GM19238 (cell line): ENCODE measurements at regions not wholly inside any gene's neighbourhood (a gene's known extent, or its start where the extent isn't known, plus 50 kb on each side); places are given as distances from the start of the nearest gene placed in this dataset.

Experiments
- DNase-seq: peaks from one replicate; pipeline ENCODE4 v3.0.0; 2011; ENCODE audit warnings: low spot score; ENCODE audit not compliant: insufficient read length

DNA sequence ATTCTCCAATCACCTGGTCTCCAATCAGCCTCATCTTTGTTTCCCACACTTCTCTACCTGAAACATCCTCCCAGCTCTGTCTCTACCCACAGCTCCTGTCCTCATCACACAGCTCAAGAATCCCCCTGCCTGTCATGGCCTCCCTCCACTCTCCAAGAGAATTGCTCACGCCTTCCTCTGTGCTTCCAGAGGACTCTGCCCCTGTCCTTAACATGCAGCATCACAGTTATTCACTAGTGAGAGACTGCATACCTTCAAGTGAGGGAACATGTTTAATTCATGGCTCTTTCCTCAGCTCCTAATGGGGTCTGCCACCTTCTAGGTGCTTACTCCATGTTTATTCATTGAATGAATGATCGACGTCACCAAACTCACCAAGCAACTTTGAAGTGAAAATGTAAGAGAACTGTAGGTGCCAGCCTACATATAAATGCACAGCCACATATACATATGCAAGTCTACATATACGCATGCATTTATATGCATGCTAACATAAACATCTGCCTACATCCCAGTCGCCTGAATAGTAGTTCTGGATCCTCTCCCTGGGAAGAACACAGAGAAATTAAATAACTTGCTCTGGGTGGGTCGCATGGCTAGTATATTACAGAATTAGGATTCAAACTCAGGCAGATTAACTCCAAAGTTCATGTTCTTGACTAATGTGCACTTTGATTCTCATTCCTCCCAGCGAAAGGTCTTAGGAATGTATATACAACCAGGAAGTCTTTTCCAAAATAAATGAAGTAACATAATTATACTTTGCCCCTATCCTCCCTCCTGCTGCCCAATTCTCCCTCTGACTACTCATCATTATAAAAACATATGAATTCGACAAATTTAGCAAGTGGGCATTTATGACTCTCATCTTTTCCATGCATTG, 295.6 kb downstream of the MAFB start:
- DNase-seq: no peak

DNA sequence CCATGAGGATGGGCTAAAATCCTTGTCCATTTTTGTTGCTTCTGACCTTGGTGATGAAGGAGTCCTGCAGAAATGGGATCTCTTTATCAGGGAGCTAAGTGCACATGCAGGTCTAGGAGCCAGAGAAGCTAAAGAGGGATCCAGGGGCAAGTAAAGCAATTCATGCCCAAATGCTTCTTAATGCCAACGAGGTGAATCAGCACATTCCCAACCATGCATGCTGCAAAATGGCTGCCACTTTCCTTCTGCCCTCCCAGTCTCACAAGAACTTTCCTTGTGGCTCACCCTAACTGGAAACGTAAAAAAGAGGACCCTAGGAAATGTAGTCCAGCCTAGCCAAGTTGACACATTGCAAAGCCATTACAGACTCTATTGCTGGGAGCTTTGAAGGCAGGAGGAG, 298.4 kb downstream of the MAFB start:
- DNase-seq: no peak

DNA sequence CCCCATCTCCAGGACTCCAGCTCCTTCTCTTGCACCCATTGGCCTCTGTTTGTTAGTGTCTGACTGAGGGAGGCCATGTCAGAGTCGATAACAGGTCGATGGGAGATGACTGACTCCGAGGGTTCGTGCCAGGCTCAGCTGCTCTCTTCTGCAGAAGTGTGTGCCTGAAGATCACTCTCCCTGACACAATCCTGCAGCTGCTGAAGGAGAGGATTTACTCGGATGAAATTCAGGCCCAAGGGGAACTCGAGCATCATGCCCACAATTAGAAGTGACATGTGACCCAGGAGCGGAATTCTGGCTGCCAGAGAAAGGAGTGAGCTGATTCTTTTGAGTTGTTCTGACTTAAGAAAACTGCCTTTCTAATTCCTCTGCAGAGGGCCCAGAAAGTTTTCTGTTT, 318.2 kb downstream of the MAFB start:
- no peak for DNase-seq

DNA sequence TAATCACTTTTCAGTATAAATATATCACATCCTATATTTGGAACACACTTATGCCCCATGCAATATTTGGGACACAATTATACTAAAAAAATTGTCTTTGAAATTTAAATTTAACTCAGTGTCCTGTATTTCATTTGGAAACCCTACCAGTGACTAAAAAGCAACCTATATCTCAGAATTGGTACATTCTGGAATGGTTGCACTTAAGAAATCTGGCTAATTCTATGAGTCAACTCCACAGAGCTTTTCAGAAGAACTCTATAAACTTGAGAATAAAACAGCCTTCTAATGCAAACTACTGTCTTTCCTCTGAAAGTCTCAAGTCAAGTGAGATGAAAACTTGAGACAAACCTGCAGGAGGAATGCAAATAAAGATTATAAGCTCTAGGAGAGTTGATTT, 320.2 kb downstream of the MAFB start:
- DNase-seq: no peak

DNA sequence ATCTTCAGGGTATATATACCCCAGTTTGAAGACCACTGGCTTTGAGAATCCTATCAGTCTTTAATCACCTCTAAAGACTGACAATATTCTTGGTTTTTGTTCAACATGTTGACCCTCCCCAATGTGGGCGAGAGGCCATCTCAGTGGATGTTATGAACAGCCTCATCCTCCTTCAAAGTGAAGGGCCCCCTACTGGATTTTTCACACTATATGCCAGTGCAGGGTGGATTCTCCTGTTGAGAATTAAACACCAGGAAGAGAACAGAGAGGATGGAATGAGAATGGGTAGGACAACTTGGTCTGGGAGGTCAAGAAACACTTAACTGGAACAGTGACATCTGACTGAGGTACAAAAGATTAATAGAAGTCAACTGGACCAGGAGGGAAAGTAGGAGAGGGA, 327.1 kb downstream of the MAFB start:
- no peak for DNase-seq

DNA sequence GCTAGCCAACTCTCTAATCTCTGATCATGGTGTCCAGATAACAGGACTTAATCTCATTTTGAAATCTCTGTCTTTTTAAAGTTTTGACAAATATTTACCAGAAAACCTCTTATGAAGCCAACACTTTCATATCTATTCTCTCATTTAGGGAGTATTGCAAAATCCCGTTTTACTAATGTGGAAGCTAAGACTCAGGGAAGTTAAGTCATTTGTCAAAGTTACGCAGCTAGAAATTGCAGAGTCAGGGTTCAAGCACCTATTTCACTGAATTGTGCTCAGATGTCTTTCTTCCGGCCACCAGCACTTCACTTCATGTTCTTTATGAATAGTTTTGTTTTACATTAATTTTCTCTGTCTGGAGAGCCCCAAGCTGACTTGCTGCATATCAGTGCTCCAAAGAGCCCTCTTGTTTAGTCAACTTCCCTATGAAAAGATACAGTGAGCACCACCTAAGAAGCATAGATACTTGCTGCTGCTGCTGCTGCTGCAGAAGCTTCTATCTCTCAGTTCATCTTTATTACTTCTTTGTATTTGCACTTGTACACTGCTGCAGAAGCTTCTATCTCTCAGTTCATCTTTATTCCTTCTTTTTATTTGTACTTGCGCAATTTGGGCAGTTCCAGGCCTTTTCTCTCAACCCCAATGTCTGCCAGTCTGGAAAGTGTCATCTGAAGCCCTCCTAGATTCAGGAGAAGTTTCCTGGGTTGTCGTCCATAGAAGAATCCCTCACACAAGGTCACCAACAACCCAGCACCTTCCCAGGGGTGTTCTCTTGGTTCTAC, 329.7 kb downstream of the MAFB start:
- DNase-seq: no peak

DNA sequence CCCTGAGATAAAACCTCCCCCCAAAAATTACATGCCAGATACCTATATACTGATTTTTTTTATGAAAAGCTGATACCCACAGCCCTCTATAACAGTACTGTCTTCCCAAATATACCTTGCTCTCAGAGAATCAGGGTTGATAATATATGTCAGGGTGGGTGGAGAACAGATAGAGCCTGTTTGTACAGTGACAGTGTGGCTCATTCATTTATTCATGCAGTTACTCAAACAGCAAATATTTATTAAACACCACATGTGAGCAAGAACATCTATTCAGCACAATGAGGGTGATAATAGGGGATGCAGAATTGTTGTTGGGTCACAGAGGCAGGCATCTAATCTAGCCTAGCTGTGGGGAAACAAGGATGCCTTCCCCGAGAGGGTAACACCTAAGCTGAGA, 334.2 kb downstream of the MAFB start:
- no peak for DNase-seq

DNA sequence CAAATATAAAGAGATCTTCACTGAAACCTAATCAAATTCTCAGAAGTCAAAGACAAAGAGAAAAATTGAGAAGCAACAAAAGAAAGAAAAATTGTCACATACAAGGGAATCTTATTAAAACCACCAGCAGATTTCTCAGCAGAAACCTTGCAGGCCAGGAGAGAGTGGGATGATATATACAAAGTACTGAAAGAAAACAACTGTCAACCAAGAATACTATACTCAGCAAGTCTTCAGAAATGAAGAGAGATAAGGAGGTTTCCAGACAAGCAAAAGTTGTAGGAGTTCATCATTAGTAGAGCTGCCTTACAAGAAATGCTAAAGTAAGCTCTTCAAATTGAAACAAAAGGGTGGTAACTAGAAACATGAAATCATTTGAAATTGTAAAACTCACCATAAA, 345.6 kb downstream of the MAFB start:
- DNase-seq: no peak

DNA sequence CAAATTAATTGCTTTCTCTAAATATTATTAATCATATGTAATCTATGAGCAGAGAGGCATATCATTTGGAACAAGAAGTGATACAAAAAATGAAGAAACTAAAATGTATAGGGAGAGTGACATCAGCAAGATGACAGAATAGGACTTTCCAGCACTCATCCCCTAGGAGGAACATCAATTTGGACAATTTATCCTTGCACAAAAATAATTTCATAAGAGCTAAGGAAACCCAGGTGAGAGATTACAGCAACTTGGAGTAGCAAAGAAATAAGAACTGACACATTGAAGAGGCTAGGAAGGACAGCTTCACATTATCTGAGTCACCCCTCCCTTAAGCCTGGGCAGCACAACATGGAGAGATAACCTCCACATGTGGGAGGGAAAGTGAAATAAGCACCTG, 347.5 kb downstream of the MAFB start:
- no peak for DNase-seq

DNA sequence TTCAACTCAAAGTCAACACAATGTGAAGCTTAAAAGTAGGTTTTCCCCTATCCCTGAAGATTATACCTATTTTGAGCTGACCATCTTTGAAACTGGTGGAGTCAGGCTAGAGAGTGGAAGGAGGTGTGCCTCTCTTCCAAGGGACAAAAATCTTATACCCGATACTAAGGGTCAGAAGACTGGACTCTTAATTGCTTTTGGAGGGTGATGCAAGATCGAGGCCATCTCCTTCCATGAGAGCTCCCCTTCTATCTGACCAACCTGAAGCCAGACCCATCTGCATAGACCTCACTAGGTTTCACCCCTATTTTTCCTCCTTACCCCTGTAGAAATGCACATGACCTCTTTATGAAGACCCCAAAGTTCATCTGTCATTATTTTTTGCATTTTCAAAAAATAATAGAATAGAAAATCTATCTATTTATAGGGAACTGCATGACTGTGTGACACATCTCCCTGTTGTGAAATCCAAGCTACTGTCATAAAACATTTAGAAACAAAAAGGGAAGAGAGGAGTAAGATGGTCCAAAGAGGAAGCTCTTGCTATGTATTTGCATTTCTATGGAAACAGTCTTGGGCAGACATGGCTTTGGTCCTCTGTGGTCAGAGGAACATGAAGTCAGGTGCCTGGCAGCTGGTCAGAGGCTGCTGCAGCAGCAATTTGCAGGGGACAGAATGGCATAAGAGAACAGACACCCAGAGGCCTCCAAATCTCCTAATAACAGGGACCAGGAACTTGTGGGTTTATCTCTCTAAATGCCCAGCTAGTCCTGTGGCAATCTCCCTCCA, 349.2 kb downstream of the MAFB start:
- no peak for DNase-seq

DNA sequence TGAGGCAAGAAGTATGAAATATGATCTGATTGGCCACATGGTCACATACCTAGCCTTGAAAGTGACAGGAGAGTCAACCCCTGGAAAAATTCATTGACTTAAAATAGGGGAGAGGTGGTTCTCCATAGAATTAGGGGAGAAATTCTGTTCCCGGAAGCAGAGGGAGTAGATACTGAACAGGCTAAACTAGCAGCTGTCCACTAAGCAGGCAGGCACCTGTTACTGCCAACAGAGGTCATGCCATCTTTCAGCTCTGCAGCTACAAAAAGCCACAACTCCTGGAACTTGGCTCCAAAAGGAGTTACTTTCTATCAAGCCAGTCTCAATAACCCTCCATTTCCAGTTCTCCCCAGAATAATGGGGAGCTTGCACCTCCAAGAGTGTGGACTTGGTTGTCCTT, 352.5 kb downstream of the MAFB start:
- no peak for DNase-seq

DNA sequence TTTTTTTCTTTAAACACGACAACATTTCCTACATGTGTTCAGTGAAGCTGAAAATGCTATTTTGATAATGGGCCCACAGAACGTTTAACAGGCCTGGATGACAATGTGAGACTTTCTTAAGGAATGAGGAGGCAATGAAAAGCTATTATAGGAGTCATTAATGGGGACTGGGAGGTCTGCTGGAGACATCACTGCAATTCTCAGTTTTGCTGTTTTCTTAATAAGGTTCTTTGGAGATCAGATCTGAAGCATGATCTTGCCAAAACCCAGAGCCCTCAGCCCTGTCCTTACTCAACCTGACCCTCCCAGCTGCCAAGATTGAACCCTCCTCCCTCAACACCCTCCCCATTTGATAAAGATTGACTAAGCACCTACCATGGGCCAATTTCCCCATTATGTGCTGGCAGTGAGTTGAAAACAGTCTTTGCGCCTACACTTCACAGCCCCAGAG, 353.1 kb downstream of the MAFB start:
- DNase-seq: no peak

DNA sequence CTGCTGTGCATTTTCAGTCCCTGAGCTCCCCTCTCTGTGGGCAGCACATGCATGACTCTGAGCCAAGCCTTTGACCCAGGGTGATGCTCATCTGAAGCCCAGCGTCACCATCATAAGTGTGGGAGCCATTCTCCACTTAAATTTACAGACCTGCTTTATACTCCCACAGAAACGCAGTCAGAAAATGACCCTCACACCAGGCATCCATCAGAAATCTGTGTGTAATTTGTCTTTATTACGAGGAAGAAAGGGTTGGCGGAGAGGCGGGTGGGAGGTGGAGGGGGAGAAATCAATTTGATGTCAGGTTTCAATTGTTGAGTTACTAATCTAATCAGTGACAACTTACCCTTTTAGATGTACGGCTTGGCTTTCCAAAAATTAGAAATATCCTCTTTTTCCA, 353.6 kb downstream of the MAFB start:
- no peak for DNase-seq

DNA sequence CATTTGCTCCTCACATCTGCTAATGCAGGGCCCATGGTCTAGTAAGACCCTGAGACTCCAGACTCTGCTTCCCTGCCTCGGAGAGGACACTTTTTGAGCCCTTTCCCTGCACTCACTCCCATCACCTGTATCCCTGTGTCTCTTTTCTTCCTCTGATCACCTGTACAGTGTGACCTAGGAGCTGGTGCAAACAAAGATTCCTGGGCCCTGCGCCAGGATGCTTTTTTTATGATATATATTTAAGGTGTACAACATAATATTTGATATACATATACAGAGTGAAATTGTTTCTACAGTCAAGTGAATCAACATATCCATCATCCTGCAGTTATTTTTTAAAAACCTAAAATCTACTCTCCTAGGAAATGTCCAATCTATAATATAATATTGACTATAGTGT, 355.4 kb downstream of the MAFB start:
- no peak for DNase-seq

DNA sequence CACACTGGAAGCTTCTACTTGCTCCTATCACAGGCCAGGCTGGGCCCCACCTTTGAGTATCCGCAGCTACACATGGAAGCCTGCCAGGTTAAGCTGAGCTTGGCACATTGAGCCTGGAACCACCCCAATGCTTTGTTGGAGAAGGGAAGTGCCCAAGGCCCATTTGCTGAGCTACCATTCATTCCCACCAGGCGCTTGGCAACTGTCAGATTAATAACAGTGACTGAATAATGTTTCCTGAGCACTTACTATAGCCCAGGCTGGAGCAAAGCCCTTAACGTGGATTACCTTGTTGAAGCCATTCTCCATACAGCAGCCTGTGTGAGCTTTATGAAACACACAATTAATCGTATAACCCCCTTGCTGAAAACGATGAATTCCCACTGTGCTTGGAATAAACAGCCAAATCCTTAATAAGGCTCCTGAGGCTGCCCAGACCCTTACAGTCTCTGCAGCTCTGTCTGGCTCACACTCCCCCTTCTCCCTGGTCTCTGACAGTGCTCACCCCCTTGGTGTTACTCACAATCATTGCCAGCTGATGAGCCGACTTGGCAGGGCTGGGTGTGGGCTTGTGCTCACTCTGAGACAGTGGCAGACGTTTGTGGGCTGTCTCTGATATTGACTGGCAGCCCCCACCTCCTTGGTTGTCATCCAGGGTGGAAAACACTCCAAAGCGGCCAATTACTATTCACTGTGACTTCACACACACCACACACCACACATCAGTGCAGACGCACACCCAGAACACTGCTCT, 357.1 kb downstream of the MAFB start:
- no peak for DNase-seq

DNA sequence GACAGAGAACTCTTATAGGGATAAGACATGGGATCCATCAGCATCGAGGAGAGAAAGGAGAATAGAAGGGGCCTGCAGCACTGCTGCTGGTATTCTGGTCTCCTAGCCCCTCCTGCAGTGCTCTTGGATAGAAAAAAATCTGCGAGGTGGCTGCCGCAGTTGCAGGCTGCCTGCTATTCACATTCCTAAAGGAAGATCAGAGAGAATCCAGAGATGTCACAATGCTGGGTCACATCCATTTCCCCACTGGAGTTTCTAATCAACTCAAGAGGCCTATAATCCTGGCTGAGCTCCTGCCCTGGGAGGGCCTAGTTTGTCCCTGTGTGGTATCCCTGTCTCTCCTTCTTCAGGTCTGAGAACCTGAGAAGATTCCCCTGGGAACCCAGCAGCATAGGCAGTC, 357.8 kb downstream of the MAFB start:
- DNase-seq: no peak

DNA sequence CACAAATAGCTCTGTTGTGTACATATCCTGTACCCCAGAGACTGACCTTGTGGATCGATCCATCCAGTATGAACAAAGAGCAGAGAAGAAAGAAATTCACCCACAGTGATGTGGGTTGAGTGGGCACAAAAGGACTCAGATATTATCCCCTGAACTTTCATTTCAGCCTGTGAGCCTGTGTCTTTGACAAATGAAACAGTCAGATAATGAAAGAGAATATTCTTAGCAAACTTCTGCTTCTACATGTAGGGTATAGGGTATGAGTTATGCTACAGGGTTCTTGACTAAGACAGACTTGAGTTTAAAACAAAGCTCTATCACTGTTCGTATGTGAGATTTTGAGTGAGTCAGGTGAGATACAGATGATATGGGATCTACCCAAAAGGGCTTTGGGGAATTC, 359.7 kb downstream of the MAFB start:
- DNase-seq: no peak

DNA sequence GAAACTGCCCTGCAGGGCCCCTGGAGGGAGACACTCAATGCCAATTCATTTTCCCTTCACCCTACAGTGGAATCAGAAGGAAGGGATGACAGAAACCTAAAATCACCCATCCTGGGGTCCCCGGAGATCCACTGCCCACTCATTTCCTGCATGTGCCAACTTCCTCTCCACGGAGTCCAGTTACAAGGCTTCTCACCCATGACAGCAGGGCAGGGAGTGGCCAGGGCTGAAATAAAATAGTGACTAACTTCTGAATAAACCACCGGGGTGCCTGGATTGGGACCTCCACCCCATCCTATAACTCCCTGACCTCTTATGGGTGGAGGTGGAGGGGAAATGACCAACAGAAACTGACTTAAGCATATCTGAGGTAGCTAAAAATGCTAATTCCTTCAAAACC, 362.3 kb downstream of the MAFB start:
- no peak for DNase-seq

DNA sequence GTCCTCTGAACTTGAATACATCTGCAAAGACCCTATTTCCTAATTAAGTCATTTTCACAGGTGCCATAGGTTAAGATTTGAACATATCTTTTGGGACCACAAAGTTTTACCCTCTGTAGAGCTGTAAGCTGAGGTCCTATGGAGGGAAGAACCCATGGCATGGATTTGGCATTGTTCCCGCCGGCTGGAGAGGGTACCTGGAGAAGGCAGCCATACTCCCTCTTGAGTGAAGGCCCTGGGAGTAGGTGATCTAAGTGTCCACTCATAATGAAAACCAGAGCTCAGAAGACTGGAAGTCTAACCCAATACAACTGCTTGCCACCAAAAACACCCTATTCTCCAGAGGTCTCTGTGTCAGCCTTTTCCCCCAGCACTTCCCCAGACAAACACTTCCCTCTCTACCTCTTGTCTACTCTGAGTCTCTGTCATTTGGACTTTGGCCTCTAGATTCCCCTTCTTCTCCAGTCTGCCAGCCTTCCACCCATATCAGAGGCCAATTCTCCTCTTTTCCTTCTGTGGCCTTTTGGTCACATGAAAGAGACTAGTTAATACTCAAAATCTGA, 363.9 kb downstream of the MAFB start:
- no peak for DNase-seq

DNA sequence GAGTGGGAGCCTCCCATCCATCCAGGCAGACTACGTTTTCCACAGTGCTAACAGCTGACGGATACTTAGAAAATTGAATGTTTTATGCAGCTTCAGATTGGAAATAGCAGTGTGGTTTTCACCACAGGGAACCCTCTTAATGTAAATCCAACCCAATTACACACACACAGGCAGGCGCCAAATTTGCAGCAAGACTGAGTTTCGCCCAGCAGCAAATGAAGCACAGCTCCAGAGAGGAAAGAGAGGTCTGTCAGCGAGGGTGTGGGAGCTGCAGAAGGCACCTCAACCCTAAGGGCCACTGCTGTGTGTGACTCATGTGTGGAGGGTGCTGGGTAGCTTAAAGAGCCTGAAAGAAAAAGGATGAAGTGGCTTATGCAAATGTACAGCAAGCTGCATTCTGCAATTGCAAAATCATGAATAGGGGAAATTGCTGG, 365.7 kb downstream of the MAFB start:
- no peak for DNase-seq

DNA sequence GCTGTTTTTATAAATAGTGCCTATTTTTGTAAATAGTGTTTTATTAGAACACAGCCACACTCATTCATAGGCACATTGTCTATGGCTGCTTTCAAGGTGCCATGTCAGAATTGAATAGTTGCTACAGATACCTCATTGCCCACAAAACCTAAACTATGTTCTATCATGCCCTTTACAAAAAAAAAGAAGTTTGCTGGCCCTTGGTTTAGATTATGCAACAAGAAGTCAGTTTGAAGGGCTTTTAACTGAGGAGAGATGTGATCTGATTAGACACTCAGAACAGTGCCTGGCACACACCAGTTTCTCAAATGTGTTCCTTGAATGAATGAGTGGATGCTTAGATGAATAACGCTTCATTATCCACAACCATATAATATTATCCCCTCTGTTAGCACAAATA, 366.1 kb downstream of the MAFB start:
- DNase-seq: no peak
